IMR-90 (cell line): ENCODE measurements at regions not wholly inside any gene's neighbourhood (a gene's known extent, or its start where the extent isn't known, plus 50 kb on each side); places are given as distances from the start of the nearest gene placed in this dataset.

Experiments used
- ATAC-seq: fragments of 200-7000 bp; cut with Tn5 transposase; 2 replicates; pipeline ENCODE4 v1.9.1; 2020; ENCODE audit warnings: low read depth, mild to moderate bottlenecking, moderate library complexity
- BruUV-seq: library from RNA; stranded (reverse); fragments of 400-500 nt; replicated peaks from 2 replicates; lab custom pipeline; 2021; lab: Mats Ljungman, UMichigan
- CTCF ChIA-PET: fragments of 300-600 bp; formaldehyde crosslinking; extraction: SDS; loops from one replicate; lab custom pipeline; 2021; ENCODE audit warnings: antibody characterized with exemption; lab: Yijun Ruan, JAX
- POLR2A ChIA-PET: fragments of 300-600 bp; sonication (Branson Sonifier 250); formaldehyde crosslinking; loops from one replicate; lab custom pipeline; 2022; ENCODE audit warnings: antibody characterized with exemption; ENCODE audit not compliant: unreplicated experiment; lab: Charles Lee
- DNase-seq: peaks from one replicate; pipeline ENCODE4 v3.0.0; 2013
- H2AFZ ChIP-seq: replicated peaks from 2 replicates; pipeline ENCODE3; 2013; ENCODE audit warnings: low read length, mild to moderate bottlenecking; ENCODE audit not compliant: poor library complexity
- H2AK5ac ChIP-seq: 2 replicates; pipeline ENCODE4 v1.6.1; 2013; ENCODE audit warnings: low read depth, low read length, inconsistent platforms
- H2AK9ac ChIP-seq: replicated peaks from 2 replicates; pipeline ENCODE3; 2013; ENCODE audit warnings: mild to moderate bottlenecking, low read depth, low read length, moderate library complexity; ENCODE audit not compliant: poor library complexity
- H2BK120ac ChIP-seq: 2 replicates; pipeline ENCODE4 v1.6.1; 2013; ENCODE audit warnings: low read depth, low read length, inconsistent platforms
- H2BK15ac ChIP-seq: 3 replicates; pipeline ENCODE4 v1.6.1; 2013; ENCODE audit warnings: low read depth, low read length, inconsistent platforms
- H2BK20ac ChIP-seq: 2 replicates; pipeline ENCODE4 v1.6.1; 2013; ENCODE audit warnings: low read depth, mild to moderate bottlenecking, inconsistent platforms, low read length, moderate library complexity
- H2BK5ac ChIP-seq: 2 replicates; pipeline ENCODE4 v1.6.1; 2013; ENCODE audit warnings: mild to moderate bottlenecking, low read depth, low read length, inconsistent platforms; ENCODE audit not compliant: poor library complexity, severe bottlenecking
- H3K14ac ChIP-seq: replicated peaks from 2 replicates; pipeline ENCODE4 v1.6.1; 2013; ENCODE audit warnings: low read depth, low read length, inconsistent platforms
- H3K18ac ChIP-seq: 2 replicates; pipeline ENCODE4 v1.6.1; 2013; ENCODE audit warnings: low read depth, low read length, control low read depth
- H3K23ac ChIP-seq: 2 replicates; pipeline ENCODE4 v1.6.1; 2013; ENCODE audit warnings: low read depth, low read length, inconsistent platforms
- H3K27ac ChIP-seq: 2 replicates; pipeline ENCODE4 v1.5.1; 2013; ENCODE audit warnings: mild to moderate bottlenecking, control low read depth, low read length; ENCODE audit not compliant: insufficient read depth
- H3K27me3 ChIP-seq: 2 replicates; pipeline ENCODE4 v1.6.1; 2013; ENCODE audit warnings: low read length; ENCODE audit not compliant: control insufficient read depth, insufficient read depth
- H3K36me3 ChIP-seq: 2 replicates; pipeline ENCODE4 v1.6.1; 2013; ENCODE audit warnings: low read length, mixed read lengths; ENCODE audit not compliant: control insufficient read depth, insufficient read depth
- H3K4ac ChIP-seq: 2 replicates; pipeline ENCODE4 v1.6.1; 2013; ENCODE audit warnings: low read depth, low read length, inconsistent platforms
- H3K4me1 ChIP-seq: 2 replicates; pipeline ENCODE4 v1.6.1; 2013; ENCODE audit warnings: low read length, mixed read lengths; ENCODE audit not compliant: control insufficient read depth, insufficient read depth
- H3K4me2 ChIP-seq: 2 replicates; pipeline ENCODE4 v1.6.1; 2013; ENCODE audit warnings: low read depth, mild to moderate bottlenecking, control low read depth, low read length, moderate library complexity
- H3K4me3 ChIP-seq: 2 replicates; pipeline ENCODE4 v1.5.1; 2013; ENCODE audit warnings: low read depth, mild to moderate bottlenecking, control low read depth, low read length, moderate library complexity; ENCODE audit not compliant: insufficient read depth
- H3K56ac ChIP-seq: 2 replicates; pipeline ENCODE4 v1.6.1; 2013; ENCODE audit warnings: low read length, inconsistent platforms; ENCODE audit not compliant: insufficient read depth; ENCODE audit errors: extremely low read depth
- H3K79me1 ChIP-seq, 2 experiments: 2 replicates each; pipeline ENCODE4 v1.6.1; 2013; ENCODE audit warnings: low read length in 2 of 2, inconsistent platforms in 1 of 2, low read depth in 1 of 2
- H3K9ac ChIP-seq: 2 replicates; pipeline ENCODE4 v1.6.1; 2013; ENCODE audit warnings: low read depth, low read length, control low read depth
- H3K9me1 ChIP-seq: 2 replicates; pipeline ENCODE4 v1.6.1; 2013; ENCODE audit warnings: low read length, inconsistent platforms; ENCODE audit not compliant: insufficient read depth
- H3K9me3 ChIP-seq: 2 replicates; pipeline ENCODE4 v1.6.1; 2013; ENCODE audit warnings: low read length; ENCODE audit not compliant: control insufficient read depth, insufficient read depth
- H4K20me1 ChIP-seq: 2 replicates; pipeline ENCODE4 v1.6.1; 2013; ENCODE audit warnings: low read length, inconsistent platforms; ENCODE audit not compliant: insufficient read depth
- H4K5ac ChIP-seq: 2 replicates; pipeline ENCODE4 v1.6.1; 2013; ENCODE audit warnings: mild to moderate bottlenecking, low read depth, low read length, control low read depth
- H4K8ac ChIP-seq, 2 experiments: 2 replicates each; pipeline ENCODE4 v1.6.1; 2013; ENCODE audit warnings: low read depth in 2 of 2, low read length in 2 of 2, control low read depth in 1 of 2, inconsistent platforms in 1 of 2
- H4K91ac ChIP-seq: 2 replicates; pipeline ENCODE4 v1.6.1; 2013; ENCODE audit warnings: low read depth, low read length, inconsistent platforms; ENCODE audit not compliant: insufficient read depth
- CHD1 ChIP-seq: IDR thresholded peaks from 2 replicates; pipeline ENCODE4 v1.6.1; 2012; ENCODE audit warnings: low read depth, low read length, improper control_type of control experiment
- MAFK ChIP-seq: IDR thresholded peaks from 2 replicates; pipeline ENCODE4 v1.6.1; 2012; ENCODE audit warnings: low read depth, low read length, improper control_type of control experiment
- MAZ ChIP-seq: IDR thresholded peaks from 2 replicates; pipeline ENCODE4 v1.6.1; 2012; ENCODE audit warnings: low read depth, mild to moderate bottlenecking, low read length, improper control_type of control experiment, moderate library complexity, borderline replicate concordance
- MXI1 ChIP-seq: IDR thresholded peaks from 2 replicates; pipeline ENCODE4 v1.6.1; 2012; ENCODE audit warnings: low read depth, mild to moderate bottlenecking, low read length, moderate library complexity, borderline replicate concordance
- NFE2L2 ChIP-seq: fragments of 150-350 bp; IDR thresholded peaks from 2 replicates; pipeline ENCODE4 v1.6.1; 2016; ENCODE audit warnings: low read depth, mild to moderate bottlenecking, low read length
- POLR2A ChIP-seq: IDR thresholded peaks from 2 replicates; pipeline ENCODE4 v1.6.1; 2012; ENCODE audit warnings: mild to moderate bottlenecking, low read depth, low read length
- RCOR1 ChIP-seq: IDR thresholded peaks from 2 replicates; pipeline ENCODE4 v1.6.1; 2012; ENCODE audit warnings: mild to moderate bottlenecking, low read length, improper control_type of control experiment; ENCODE audit not compliant: insufficient replicate concordance
- RFX5 ChIP-seq: IDR thresholded peaks from 2 replicates; pipeline ENCODE4 v1.8.0; 2012; ENCODE audit warnings: low read depth, mild to moderate bottlenecking, low read length, moderate library complexity
- WGBS, 2 experiments: methylation state at CpG; one replicate each; pipeline versions ENCODE4 v1.1.5 to v1.1.7; 2013; ENCODE audit warnings: missing lambda C conversion rate in 2 of 2; ENCODE audit not compliant: insufficient read length in 1 of 2; ENCODE audit errors: extremely low coverage in 2 of 2; 5-methylcytosine and 5-hydroxymethylcytosine counted together
- dilution Hi-C: fragments of 300-500 bp; cut with HindIII; formaldehyde crosslinking; loops from one replicate; pipeline ENCODE4 v1.14.3; 2018; ENCODE audit warnings: low sequenced_read_pairs; ENCODE audit not compliant: unreplicated experiment
- in situ Hi-C: fragments of 300-500 bp; cut with MboI; formaldehyde crosslinking; loops from 3 replicates; pipeline ENCODE4 v1.14.3; 2019; ENCODE audit warnings: low sequenced_read_pairs, inconsistent platforms, mixed read lengths
- intact Hi-C: fragments of 100-400 bp; cut with micrococcal nuclease; formaldehyde crosslinking; loops from 2 replicates; pipeline ENCODE4 v1.10.0; 2022
- TF ChIP-seq, protein P1 (sequence below): conservative IDR thresholded peaks from 2 replicates; pipeline ENCODE4 v1.5.1; 2012; ENCODE audit warnings: mild to moderate bottlenecking, low read depth, low read length, improper control_type of control experiment
- TF ChIP-seq, protein P2 (sequence below): fragments of 150-350 bp; IDR thresholded peaks from 2 replicates; pipeline ENCODE4 v1.6.1; 2017; ENCODE audit warnings: mild to moderate bottlenecking, antibody characterized with exemption, low read length, low read depth

DNA sequence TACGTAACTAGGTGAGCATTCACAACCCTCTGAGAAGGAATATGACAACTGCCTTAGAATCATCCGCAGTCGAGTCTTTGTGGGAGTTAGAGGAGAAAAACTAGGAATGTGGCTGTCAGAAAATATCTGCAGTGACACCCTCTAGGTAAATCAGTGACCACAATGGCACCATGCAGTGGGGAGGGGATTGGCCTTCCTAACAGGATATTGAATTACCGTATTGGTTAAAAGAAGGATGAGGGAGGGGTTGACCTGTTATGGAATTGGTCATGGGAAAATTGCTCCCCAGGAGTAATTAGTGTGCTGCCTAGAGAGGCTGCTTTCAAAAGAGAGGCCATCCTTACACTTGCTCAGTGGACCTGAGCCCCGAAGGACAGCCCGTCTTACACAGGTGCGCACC lies 205.6 kb upstream of the SOX1 start:
- Histone ChIP-seq H2BK20ac (no peak overlapping the region), H3K18ac (no peak overlapping the region), H3K56ac (no peak overlapping the region), H3K36me3 (no peaks in the 10 kb centered on the region), H3K14ac (no peak overlapping the region), H3K9me1 (no peaks in the 10 kb centered on the region), H2AK9ac (no peak overlapping the region), H3K27me3 (no peaks in the 10 kb centered on the region), H3K4me3 (no peak overlapping the region), H2AFZ (no peak overlapping the region), H3K4me1 (no peaks in the 10 kb centered on the region), H4K8ac (no peak overlapping the region), H3K4me2 (no peak overlapping the region), H2BK15ac (no peak overlapping the region), H3K4ac (no peak overlapping the region), H3K27ac (no peak overlapping the region), H2BK5ac (no peak overlapping the region), H3K23ac (no peak overlapping the region), H4K5ac (no peak overlapping the region), H4K91ac (no peak overlapping the region), H3K9ac (no peak overlapping the region), H3K79me1 (no peaks in the 10 kb centered on the region), H2AK5ac (no peak overlapping the region), H2BK120ac (no peak overlapping the region), H3K9me3 (peaks cover 62% of the 10 kb centered on the region), H4K20me1 (no peaks in the 10 kb centered on the region)
- no TSS peak for BruUV-seq
- intact Hi-C loops = no loop called here
- 85% methylated on average over 4 of the region's 7 CpGs; no CpG with 5 or more reads in 1 of the 2 experiments for WGBS, 2 experiments
- POLR2A ChIA-PET = no interaction called here
- CTCF ChIA-PET = no interaction called here
- TF ChIP-seq MAZ = no peak
- TF ChIP-seq CHD1 = no peak
- TF ChIP-seq, protein P1, sequence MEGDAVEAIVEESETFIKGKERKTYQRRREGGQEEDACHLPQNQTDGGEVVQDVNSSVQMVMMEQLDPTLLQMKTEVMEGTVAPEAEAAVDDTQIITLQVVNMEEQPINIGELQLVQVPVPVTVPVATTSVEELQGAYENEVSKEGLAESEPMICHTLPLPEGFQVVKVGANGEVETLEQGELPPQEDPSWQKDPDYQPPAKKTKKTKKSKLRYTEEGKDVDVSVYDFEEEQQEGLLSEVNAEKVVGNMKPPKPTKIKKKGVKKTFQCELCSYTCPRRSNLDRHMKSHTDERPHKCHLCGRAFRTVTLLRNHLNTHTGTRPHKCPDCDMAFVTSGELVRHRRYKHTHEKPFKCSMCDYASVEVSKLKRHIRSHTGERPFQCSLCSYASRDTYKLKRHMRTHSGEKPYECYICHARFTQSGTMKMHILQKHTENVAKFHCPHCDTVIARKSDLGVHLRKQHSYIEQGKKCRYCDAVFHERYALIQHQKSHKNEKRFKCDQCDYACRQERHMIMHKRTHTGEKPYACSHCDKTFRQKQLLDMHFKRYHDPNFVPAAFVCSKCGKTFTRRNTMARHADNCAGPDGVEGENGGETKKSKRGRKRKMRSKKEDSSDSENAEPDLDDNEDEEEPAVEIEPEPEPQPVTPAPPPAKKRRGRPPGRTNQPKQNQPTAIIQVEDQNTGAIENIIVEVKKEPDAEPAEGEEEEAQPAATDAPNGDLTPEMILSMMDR = no peak
- no peak for TF ChIP-seq RCOR1
- no peak for TF ChIP-seq MXI1
- no peak for TF ChIP-seq RFX5
- no peak for TF ChIP-seq MAFK
- TF ChIP-seq NFE2L2 = no peak
- TF ChIP-seq, protein P2, sequence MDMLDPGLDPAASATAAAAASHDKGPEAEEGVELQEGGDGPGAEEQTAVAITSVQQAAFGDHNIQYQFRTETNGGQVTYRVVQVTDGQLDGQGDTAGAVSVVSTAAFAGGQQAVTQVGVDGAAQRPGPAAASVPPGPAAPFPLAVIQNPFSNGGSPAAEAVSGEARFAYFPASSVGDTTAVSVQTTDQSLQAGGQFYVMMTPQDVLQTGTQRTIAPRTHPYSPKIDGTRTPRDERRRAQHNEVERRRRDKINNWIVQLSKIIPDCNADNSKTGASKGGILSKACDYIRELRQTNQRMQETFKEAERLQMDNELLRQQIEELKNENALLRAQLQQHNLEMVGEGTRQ = no peak
- no peak for TF ChIP-seq POLR2A
- in situ Hi-C loops = no loop called here
- no peak for DNase-seq
- ATAC-seq = no peak
- dilution Hi-C loops = no loop called here
